ENCODE measurements at regions not wholly inside any gene's neighbourhood (a gene's known extent, or its start where the extent isn't known, plus 50 kb on each side); places are given as distances from the start of the nearest gene placed in this dataset.
"Not testable (repeated sequence)": the region's sequence is repeated elsewhere in the genome, so short reads cannot be mapped to it uniquely, and the experiment has no call there.

DNA sequence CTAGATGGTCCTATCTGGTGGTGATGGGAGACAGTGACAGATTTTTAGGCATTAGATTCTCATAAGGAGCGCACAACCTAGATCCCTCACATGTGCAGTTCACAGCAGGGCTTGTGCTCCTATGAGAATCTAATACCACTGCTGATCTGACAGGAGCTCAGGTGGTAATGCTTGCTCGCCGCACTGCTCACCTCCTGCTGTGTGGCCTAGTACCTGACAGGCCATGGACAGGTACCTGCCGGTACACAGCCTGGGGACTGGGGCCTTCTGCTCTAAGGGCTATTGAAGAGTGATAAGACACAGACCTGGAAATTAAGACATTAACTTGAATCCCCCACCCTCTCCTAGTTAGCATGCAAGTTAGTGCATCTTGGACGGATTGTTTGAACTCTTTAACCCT, 64.4 kb downstream of the KLRB1 start:
- DNase-seq = not testable (repeated sequence)

DNA sequence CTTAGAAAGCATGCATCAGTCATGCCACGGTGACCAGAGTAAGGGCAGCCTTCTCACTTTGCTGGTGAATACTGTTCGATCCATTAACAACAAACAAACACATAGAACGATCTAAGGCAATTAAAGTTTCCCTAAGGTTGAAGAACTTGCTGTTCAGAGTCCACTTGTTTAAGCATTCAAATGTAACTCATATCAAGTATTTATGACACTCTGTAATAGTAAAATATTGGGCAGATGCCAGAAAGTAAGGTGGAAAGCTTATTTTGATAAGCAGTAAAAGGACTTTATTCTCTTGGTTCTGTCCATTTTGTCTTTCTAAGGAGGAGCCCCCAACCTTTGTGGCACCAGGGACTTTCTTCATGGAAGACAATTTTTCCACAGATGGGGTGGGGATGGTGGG, 64.9 kb downstream of the KLRB1 start:
- not testable (repeated sequence) for DNase-seq

DNA sequence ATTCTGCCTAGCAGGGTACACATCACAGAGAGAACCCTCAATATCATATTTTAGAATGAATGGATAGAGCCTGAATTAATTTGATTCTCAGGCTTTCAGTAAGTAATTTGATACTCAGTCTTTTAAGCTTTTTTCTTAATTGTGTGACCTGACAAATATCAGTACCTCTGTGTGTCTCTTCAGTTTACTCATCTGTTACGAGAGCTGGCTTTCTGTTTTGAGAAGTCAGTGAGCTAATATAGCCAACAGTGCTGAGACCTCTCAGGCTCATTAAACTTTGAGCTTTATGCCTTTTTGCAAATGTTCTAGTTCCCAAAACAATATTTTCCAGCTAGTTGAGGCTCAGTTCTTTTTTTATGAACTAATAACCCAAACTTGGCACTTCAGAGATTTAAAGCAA, 91.8 kb downstream of the KLRB1 start:
- DNase-seq = not testable (repeated sequence)

DNA sequence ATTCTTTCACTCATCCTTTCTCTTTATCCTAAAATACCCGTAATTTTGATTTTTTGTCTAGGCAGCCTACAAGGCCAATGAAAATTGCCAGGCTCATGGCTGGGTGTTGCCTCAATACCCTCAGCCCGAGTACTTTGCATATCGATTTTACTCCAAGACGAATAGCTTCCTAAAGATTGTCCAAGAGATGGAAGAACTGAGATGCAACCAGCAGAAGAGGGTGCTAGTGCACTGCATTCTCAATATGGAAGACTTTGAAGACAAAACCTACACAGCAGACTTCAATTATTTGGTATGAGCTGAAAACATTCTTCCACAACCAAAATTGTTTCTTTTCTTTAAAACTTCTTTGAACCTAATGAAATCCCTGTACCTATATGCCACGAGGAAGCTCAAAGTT, 95.0 kb downstream of the KLRB1 start:
- DNase-seq = not testable (repeated sequence)

DNA sequence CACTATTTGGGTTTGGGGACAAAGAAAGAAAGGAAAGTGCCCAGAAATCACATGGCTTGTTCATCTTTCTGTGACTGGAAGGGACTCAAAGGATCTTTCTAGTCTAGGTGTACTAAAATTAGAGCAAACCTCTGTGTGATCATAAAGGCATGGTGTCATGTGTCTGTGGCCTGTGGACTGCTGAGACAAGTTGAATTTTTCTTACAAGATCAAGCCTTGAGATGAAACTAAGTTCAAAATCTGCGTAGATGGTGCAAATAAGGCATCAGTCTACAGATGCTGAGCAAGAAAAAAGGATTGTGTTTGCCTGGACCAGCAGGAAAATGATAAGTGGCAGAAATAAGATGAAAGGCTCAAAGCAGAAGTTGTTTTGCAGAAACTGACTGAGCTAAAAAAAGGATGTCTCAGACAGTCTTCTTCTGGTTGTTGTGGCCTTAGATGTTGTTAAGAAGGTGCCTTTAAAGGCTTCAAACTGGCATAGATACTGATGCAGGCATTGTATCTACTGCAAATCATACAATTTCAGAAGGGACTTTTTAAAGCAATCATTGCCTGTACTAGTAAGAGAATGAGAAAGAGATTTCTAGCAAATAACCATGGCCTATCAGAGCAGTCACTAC, 97.2 kb downstream of the KLRB1 start:
- DNase-seq = not testable (repeated sequence)

DNA sequence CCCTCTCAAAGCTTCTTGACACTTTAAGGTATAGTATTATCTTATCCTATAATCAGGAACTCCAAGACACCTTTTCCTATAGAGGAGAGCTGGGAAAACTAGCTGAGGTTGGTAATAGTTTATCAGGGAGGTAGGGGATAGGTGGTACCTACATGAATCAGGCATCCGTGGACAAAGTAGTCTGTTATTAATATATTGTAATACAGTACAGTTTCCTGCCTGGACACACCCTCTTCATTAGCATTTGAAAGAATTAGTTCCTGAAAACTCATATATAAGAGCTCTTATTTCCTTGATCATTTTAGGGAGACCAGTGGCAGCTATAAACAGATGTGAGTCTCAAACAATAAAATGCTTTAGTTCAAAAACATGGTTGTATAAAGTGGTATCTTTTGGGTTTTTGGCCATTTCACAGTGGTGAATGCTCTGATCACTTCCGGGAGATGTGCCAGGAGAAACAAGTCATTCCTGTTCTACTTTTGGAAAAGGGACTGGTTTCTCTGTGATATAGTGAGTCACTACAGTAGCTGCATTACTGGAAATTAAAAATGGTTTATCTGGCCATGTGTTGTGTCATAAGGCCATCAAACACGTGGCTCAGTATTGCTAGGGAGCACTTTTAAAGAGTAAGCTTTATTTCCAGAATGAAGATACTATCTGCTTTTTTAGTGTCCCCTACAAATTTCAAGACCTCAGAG, 98.1 kb downstream of the KLRB1 start:
- no peak for DNase-seq

DNA sequence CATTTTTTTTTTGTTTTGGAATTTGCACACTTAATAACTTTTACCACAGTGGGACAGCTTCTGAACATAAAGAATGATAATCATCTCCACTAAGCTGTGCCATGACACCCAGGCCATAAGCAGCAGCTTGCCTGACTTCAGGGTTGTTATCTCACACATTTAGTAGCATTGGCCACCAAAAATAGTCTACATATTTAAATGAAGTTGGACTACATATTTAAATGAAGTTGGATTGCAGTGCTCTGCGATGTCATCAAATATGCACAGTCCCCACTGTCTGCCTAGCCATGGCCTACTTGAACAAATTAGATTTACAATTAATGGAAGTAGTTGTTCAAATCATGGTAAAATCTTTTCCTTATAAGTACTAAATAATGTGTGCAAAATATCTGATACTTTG, 101.0 kb downstream of the KLRB1 start:
- no peak for DNase-seq

DNA sequence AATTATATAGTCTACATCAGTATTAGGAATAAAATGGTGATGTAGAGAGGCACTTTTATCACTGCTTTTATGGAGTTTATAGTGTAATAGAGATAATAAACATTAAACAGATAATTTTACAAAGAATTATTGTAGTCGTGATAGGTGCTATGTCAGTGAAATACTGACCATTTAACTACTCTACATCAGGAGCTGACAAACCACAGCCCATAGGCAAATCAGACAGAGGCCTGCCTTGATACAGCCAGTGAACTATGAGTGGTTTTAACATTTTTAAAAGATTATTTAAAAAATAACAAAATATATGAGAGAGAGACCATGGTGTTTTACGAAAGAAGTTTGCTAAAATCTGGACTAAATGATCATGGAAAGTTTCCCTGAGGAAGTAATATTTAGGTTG, 104.3 kb downstream of the KLRB1 start:
- not testable (repeated sequence) for DNase-seq

DNA sequence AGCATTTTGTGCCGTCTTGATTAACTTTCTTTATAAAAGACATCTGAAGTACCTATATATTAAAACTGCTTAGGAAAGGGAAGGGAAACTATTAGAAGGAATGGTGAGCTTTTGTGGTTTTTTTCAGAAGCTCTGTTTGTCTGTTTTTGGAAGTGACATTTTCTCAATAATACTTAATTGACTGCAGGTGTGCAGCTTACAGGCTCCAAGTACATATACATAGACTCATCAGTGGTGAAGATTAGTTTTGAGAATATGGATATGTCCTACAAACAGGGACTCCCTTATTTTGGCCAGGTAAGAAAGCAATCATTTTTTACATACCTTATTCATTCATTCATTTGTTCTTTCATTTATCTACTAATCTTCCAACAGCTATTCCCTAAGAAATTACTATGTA, 104.9 kb downstream of the KLRB1 start:
- not testable (repeated sequence) for DNase-seq

DNA sequence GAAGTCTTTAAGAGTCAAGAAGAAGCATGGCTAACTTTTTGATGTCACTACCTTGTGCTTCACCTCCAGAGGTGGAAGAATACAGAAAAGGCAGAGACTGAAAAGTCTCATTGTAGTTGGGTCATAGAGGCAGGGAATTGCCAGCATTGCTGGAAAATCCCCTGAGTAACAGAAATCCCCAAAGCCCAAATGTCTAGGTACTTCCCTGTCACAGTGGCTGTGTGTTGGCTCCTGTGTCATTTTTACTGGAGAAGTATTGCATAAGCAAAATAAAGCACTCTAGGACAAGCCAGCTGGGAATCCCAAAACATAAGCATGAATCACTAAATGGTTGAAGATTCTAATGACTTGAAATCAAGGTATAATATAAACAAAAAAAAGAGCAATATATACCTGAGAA, 114.4 kb downstream of the KLRB1 start:
- DNase-seq = not testable (repeated sequence)

DNA sequence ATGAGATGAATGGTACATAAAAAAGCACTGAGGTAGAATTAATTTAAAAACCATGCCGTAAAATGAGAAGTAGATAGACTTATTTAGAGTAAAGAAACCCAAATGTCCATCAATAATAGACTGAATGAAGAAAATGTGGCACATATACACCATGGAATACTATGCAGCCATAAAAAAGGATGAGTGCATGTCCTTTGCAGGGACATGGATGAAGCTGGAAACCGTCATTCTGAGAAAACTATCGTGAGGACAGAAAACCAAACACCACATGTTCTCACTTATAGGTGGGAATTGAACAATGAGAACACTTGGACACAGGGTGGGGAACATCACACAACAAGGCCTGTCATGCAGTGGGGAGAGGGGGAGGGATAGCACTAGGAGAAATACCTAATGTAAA, 126.4 kb downstream of the KLRB1 start:
- not testable (repeated sequence) for DNase-seq

DNA sequence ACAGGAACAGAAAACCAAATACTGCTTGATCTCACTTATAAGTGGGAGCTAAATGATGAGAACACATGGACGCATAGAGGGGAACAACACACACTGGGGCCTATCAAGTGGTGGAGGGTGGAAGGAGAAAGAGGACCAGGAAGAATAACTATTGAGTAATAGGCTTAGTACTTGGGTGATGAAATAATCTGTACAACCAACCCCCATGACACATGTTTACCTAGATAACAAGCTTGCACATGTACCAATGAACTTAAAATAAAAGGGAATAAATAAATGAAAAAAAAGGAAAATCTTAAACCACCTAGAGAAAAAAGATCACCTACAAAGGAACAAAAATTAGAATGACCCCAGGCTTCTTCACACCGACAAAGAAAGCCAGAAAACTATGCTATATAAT, 133.5 kb downstream of the KLRB1 start:
- DNase-seq = not testable (repeated sequence)

DNA sequence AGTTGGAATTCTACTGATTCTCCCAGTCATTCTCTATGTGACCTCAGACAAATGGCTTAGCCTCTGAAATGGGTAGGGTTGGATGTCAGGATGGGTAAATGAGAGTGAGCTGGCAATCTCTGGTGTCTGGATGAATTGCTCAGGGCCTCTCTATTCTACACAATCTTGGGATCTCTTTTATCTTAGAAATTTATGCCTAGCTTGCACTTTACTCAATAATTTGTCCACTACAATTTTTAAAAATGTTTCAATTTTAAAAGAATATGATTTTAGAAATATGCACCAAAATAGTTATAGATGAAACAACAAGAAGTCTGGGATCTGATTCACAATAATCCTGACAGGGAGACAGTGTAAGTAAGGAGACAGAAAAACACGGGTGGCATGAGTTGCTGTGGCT, 134.1 kb downstream of the KLRB1 start:
- not testable (repeated sequence) for DNase-seq

DNA sequence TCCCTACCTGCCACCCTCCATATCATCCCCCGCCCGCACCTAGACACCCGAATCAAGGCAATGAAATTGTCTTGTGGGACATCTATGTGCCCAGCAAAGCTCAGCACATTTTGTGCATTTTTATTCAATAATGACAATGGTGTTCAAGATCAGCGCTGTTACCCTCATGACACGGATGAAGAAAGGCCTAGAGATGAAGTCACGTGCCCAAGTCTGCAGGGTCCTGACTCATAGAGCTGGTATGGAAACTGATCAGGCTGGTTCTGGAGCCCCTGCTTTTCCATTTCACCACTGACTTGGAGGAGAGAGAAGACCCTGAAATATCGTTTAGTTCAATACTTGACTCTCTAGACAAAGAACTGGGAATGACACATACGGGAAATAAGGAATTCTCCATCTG, 136.2 kb downstream of the KLRB1 start:
- not testable (repeated sequence) for DNase-seq

DNA sequence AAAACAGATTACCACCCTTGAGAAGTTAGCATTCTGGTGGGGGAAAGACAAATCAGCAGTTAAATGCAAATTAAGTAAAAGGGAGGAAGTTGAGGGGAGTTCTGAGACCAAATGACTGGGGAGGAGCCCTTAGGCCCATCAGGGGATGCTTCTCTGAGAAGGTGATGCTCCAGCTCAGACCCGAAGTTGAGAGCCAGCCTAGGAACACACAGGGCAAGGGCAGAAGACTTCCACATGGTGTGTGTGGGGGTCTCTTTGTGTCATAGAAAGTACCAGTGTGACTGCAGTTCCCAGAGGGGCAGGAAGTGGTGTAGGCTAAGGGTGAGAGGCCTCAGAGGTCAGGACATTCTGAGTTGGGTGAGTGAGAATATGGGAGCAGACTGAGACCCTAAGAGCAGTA, 137.3 kb downstream of the KLRB1 start:
- not testable (repeated sequence) for DNase-seq

DNA sequence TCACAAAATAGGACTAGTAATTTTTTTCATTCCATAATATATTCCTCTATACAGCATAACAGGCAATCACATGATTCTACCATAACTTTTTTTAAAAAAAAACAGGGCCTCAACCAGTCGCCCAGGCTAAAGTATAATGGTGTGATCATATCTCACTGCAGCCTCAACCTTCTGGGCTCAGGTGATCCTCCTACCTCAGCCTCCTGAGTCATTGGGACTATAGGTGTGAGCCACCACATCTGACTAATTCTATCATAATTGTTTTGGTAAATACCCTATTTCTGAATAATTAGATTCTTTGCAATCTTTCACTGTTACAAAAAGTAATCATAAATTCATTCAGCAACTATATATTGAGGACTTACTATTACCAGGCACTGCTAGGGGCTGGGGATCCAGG, 137.8 kb downstream of the KLRB1 start:
- DNase-seq = not testable (repeated sequence)

DNA sequence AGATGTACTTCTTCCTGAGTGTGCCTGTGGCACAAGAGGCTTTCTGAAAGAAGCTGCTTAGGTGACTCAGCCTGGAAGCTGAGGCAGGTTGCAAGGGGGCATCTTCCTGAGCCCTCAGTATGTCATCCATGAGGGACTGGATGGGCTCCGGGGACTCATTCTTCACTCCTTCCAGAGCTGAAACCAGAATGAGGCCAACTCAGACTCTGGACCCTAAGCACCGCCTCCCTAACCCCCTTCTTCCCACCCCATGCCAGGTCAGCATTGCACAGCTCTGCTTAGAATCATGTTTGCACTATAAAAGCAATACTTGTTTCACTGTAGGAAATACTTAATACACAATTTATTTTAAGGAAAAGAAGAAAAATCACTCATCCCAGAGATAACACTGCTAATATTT, 138.3 kb downstream of the KLRB1 start:
- DNase-seq = not testable (repeated sequence)

DNA sequence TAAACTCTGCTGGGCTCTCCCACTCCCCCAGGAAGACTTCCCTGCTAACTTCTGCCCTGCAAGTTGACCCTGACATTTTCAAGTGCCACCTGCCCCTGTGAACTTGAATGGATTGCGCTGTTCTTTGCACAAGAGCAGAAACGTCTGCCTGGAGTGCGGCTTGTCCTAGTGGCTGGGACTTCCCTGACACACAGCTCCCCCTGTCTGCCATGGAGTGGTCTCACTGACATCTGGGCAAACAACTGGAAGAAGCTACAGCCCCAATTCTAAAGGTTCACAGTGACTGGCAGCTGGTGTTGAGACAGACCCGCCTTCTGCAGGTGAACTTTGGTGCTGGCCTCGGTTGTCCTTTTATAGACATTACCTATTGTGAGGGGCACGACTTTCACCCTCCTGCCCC, 138.7 kb downstream of the KLRB1 start:
- peak; percentile 17 for DNase-seq

DNA sequence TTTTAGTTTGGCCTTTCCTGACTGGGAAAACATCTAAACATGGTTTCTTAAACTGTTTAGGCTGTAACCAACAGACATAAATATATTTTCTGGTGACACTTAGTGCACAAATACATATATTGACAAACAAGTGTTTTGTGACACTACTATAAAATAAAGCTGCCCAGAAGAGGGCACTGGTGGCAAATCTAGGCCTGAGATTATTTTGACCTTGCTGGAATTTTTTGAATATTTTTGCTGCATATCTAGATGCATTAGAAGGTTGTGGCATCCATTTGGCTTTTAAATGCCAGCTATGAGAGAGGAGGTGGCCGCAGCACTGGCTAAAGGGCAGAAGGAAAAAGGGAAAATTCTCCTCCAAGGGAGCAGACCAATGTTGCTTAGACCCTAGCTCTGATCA, 139.6 kb downstream of the KLRB1 start:
- not testable (repeated sequence) for DNase-seq

DNA sequence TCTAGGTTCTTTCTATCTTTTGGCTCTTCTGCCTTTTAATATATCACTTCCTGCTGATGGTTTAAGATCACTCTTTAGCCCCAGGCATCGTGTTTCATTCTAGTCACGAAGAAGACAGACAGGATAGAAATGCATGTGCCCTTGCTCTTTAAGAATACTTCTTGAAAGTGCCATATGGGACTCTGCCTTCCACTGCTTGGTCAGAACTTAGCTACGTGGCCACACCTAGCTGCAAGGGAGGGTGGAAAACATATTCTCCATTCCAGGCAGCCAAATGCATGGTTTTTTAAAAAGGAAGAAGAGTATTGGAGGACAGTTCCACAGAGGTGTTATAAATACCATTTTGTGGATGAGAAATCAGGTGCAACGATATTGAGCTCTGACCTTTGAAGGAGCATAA, 143.3 kb downstream of the KLRB1 start:
- DNase-seq = no peak

DNA sequence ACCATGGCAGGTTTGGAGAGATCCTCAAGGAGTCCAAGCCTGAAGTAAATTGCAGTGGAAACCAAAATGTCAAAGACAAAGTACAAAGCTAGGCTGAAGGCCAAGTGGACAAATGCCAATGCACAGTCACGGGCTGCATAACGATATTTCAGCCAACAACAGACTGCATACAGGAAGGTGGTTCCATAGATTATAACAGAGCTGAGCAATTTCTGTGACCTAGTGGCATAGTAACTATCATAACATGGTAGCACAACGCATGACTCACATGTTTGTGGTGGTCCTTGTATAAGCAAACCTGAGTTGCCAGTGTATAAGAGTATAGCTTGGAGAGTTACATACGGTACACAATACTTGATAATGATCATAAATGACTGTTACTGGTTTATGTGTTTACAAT, 152.2 kb downstream of the KLRB1 start:
- not testable (repeated sequence) for DNase-seq

DNA sequence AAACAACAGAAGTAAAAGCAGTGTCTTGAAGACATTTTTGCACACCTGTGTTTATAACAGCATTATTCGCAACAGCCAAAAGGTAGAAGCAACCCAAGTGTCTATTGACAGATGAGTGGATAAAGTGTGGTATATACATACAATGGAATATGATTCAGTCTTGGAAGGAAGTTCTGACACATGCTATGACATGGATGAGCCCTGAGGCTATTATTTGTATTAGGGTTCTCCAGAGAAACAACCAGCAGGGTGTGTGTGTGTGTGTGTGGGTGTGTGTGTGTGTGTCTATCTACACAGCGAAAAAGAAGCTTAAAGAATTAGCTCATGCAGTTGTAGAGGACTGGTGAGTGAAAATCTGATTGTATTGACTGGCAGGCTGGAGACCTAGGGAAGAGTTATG, 153.7 kb downstream of the KLRB1 start:
- not testable (repeated sequence) for DNase-seq

DNA sequence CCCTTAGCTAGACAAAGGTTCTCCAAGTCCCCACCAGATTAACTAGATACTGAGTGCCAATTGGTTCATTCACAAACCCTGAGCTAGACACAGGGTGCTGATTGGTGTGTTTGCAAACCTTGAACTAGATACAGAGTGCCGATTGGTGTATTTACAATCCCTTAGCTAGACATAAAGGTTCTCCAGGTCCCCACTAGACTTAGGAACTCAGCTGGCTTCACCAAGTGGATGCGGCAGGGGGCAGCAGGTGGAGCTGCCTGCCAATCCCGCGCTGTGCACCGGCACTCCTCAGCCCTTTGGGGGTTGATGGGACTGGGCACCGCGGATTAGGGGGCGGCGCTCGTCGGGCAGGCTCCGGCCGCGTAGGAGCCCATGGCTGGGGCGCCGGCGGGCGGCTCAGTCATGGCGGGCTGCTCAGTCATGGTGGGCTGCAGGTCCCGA, 157.6 kb downstream of the KLRB1 start:
- not testable (repeated sequence) for DNase-seq

DNA sequence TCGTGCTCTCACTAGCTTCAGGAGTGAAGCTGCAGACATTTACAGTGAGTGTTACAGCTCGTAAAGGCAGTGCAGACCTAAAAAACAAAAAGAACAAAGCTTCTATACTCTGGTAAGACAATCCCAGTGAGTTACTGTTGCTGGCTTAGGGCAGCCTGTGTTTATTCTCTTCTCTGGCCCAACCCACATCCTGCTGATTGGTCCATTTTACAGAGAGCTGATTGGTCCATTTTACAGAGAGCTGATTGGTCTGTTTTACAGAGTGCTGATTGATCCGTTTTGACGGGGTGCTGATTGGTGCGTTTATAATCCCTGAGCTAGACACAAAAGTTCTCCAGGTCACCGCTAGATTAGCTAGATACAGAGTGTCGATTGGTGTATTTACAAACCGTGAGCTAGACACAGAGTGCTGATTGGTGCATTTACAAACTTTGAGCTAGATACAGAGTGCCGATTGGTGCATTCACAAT, 158.0 kb downstream of the KLRB1 start:
- DNase-seq = not testable (repeated sequence)

DNA sequence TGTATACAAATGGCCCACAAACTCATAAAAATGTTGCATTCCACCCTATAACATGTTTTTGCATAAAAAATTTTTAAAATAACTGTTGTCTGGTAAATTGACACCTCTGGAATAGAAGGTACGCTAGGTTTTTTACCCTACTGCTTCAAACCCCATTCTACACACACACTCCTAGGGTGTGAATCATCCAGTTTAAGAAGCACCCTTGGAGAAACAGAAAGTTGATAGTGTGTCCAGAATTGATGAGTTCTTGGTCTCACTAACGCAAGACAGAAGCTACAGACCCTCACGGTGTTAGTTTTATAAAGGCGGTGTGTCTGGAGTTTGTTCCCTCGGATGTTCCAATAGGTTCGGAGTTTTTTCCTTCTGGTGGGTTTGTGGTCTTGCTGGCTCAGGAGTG, 158.5 kb downstream of the KLRB1 start:
- DNase-seq = no peak
